Activated CD4-positive, CD25-positive, alpha-beta regulatory T cell (primary cell): ENCODE measurements at regions not wholly inside any gene's neighbourhood (a gene's known extent, or its start where the extent isn't known, plus 50 kb on each side); places are given as distances from the start of the nearest gene placed in this dataset.

ENCODE experiments used
- DNase-seq, 4 experiments: peaks; one replicate each; lab custom pipeline; 2025; lab: John Stamatoyannopoulos, UW

DNA sequence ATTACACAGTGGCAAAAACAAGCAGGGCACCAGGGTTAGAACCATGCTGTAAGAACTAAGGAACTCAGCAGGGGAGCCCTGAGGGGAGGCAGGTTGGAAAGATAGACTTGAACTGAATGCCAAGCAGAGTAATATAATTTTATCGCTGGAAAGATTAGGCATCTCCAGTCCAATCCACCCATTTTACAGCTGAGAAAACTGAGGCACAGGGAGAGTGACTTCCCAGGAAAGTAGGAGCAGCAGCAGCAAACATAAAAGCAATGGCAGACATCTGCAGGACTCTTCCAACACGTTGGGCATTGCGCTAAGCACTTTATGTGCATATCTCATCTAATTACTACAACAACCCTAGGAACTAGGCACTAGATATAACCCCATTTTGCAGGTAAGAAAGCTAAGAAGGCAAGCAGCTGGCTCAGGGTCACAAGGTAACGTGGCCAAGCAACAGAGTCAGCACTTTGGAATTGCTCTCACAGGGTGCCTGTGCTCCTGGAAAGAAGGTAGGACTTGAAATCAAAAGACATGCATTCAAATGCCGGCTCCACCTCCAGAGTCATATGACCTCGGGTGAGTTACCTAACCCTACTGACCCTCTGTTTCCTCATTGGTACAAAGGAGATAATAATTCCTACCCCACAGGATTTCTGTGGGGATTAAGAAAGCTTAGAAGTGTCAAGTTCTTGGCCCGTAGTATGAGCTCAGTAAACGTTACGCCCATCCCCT, 215.3 kb downstream of the BARX2 start:
- DNase-seq, result no peak

DNA sequence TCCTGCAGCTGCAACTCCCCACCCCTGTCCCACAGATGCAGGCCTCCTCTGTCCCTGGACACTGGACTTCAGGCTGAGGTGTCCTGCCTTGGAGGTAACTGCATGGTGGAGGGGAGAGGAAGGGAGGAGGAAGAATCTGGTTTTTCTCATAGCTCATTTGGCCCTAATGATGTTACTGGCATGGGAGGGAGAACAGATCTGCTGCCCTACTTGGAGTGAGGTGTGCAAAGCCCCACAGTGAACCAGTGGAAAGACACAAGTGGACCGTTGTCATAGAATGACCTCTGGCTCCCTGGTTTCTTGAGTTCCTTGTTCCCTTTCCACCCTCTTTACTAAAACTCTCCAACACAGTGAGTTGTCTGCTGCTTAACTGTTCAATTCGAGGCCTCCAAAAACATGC, 215.9 kb downstream of the BARX2 start:
- no peak for DNase-seq

- no peak for DNase-seq
Measured at GRCh38 chr11:129592191-129592590, 216.5 kb downstream of the BARX2 start.

DNA sequence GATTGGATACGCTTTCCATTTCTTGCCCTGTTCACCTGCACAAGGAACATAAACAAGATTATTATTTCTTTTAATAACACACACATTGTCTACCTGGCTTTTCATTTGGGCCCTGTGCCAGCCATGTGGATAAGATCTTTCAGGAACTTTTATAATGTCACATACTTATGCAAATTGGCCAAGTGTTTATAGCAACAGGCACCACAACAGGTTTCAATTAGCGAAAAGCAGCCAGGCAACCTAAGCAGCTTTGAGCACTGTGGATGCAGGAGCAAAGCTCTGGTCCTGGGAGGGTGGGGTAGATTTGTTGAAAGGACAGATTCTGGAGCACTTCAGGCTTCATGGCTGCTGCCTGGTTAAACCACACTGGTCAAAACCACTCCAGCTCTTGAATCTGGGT, 217.4 kb downstream of the BARX2 start:
- DNase-seq, result no peak

- DNase-seq, result no peak
Measured at GRCh38 chr11:129595038-129595962, 219.7 kb downstream of the BARX2 start.

DNA sequence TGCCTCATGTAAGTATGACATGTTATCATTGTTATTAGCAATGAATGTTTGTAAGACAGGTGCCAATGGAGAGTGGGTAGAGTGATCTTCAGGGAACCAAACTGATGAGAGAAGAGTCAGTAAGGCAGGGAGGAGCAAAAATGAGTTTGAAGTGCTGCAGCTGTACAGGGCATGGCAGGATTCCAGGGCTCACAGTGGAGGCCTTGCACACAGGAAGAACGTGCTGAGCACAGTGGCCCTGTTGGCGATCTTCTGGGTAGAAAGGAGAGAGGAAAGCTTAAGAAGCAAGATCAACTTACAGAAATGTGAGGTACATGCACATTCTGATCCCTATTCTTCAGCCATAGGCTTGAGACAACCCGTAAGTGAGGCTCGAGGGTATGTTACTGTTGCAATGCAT, 219.3 kb upstream of the TMEM45B start:
- no peak for DNase-seq

- DNase-seq, result no peak
Measured at GRCh38 chr11:129598378-129598777, 217.3 kb upstream of the TMEM45B start.

DNA sequence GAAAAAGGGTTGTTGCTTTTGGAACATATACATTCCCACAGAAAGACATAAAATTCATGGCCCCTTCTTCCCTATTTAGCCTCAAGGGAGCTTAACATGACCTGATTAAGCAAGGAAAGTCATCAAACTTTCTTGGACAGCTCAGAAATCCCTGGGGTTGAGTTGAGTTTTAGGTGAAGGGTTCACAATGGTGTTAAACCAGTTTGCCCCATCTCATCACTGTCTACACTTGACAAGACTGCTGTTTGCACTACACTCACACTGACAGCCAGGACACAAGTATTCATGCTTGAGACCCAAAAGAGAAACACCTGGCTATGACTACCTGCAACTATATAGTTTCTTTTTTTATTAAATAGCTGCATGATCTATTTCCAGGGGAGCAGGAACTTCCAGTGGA, 209.8 kb upstream of the TMEM45B start:
- no peak for DNase-seq

- no peak for DNase-seq
Measured at GRCh38 chr11:129608711-129609110, 206.9 kb upstream of the TMEM45B start.

GRCh38 chr11:129610125-129610524, 205.5 kb upstream of the TMEM45B start:
- no peak for DNase-seq

GRCh38 chr11:129610545-129610944, 205.1 kb upstream of the TMEM45B start:
- no peak for DNase-seq

GRCh38 chr11:129611661-129612446, 203.8 kb upstream of the TMEM45B start:
- DNase-seq, result no peak

DNA sequence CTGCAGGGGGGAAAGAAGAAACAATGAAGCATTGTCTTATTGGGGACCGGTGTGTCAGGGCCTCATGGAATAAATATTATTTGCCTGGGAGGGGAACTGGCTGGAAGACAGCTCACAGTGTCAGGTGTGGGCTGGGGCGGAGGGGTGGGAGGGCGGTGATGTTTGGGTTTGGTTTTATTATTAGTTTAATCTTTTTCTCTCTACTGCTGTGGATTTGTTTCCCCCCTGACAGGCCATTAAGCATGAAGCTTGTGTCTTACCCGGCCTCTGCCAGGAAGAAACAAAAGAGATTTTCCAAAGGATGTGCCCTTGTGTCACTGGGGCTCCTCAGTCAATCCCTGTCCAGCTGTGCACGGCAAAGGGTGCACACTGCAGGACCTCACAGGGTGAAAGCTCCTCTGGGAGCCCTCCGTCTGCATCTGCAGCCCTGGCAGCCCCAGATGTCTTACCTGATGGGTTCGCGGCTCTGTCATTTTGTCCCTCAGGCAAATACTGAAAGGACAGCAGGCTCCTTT, 203.1 kb upstream of the TMEM45B start:
- no peak for DNase-seq

DNA sequence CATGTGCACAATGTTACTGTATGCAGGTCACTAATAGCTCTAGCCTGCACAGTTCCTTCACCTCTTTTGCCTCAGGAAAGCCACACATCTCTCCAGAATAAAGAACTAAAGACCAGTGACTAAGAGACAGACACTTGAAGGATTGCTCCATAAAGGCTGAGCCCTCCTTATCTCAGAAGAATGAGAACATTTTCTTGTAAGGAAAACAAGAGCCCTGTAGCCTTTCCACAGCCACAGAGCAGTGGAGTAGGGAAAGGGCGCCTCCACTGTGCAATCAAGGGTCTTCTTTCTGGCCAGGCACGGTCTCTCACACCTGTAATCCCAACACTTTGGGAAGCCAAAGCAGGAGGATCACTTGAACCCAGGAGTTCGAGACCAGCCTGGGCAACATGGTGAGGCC, 202.6 kb upstream of the TMEM45B start:
- no peak for DNase-seq

GRCh38 chr11:129614256-129614944, 201.2 kb upstream of the TMEM45B start:
- no peak for DNase-seq

DNA sequence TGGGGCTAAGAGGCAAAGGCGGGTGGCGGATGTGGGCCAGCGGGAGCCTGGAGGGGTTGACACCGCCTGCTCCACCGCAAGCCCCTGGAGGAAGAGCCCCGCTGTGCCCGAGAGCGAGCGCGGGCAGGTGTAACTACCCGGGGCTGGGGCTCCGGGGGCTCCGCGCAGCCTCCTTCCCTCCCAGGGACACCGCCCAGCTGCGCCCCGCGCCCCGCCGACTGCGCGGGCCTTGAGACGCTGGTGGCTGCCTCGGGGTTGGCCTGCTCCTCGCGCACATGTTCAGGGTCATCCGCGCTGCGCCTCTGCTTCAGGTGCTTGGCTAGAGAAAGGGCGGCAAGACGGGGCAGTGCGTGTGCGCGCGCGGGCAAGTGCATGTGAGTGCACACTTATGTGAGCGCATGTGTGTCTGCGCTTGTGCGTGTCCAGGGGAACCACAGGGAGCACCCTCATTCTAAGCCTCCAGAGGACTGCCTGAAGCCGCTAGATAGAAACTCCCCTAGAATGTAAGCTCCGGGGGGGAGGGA, 197.5 kb upstream of the TMEM45B start:
- no peak for DNase-seq

DNA sequence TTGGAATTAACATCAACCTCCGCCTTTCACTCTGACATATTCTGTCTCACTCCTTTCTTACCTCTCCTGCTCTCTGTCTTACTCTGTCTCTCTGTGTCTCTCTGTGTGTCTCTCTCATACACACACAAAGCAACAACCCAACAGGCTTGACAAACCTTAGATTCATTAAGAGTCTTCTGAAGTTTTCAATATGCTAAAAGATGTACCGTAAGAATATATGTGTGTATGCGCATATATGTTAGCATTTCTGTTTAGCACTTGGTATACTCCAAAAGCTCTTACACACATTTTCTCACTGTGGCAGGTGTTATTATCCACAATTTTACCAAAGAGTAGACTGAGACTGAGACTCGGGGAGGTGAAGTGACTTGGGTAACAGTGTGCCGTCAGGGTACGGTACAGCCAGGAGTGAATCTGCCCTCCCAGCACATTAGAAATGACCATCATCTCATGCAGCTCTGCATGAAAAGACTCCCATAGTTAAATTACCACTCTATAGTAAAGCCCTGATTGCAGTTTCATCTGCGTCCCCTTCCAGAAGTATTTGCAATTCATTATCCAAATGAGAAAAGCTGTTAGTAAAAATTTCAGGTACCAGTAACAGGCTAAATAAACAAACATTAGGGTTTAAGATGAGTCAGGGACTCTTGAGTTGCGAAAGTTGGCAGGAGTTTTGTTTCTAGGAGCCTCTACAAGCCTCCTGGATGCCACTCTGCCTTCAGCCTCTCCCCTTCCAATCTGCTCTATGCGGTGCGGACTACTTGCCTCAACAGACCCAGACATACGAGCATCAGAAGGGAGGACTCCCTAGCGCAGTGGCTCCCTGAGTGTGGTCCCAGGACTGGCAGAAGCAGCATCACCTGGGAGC, 195.2 kb upstream of the TMEM45B start:
- no peak for DNase-seq

GRCh38 chr11:129625930-129626329, 189.7 kb upstream of the TMEM45B start:
- no peak for DNase-seq

- no peak for DNase-seq
Measured at GRCh38 chr11:129631201-129631600, 184.4 kb upstream of the TMEM45B start.

DNA sequence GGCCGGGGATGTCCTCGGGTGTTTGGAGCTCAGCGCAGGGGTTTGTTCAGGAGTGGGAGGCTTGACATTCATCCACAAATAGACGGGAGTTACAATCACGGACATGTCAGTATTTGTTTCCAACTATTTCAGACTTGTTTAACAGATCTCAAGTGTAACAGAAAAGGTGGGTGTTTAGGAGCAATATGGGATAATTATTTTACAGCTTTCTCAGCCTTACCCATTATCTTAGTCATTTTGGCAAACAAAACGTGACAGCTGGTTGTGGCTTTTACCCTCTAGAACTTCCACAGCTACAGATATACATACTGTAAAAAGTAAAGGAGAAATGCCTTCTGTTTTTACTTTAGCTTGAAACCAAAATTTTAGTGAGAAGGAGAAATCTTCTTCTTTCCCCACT, 178.7 kb upstream of the TMEM45B start:
- no peak for DNase-seq
